H1 (cell line): ENCODE measurements at regions not wholly inside any gene's neighbourhood (a gene's known extent, or its start where the extent isn't known, plus 50 kb on each side); places are given as distances from the start of the nearest gene placed in this dataset.

Experiments used
- BACH1 ChIP-seq: IDR thresholded peaks from 2 replicates; pipeline ENCODE4 v1.6.1; 2012; ENCODE audit warnings: low read length, improper control_type of control experiment
- BRCA1 ChIP-seq: IDR thresholded peaks from 2 replicates; pipeline ENCODE4 v1.6.1; 2012; ENCODE audit warnings: low read depth, low read length, improper control_type of control experiment
- CTCF ChIP-seq, 3 experiments: IDR thresholded peaks; 1 replicate in 2 of 3; 2 replicates in 1 of 3; pipeline versions ENCODE4 v1.5.1 to v1.6.1; 2011; ENCODE audit warnings: low read length in 3 of 3, mild to moderate bottlenecking in 3 of 3, inconsistent platforms in 2 of 3, low read depth in 1 of 3, moderate library complexity in 1 of 3; ENCODE audit not compliant: insufficient read depth in 1 of 3; ENCODE audit errors: control extremely low read depth in 1 of 3
- EP300 ChIP-seq, 2 experiments: IDR thresholded peaks; 1 replicate in 1 of 2; 2 replicates in 1 of 2; pipeline ENCODE4 v1.6.1; 2011 to 2012; ENCODE audit warnings: low read depth in 2 of 2, low read length in 2 of 2, mild to moderate bottlenecking in 2 of 2, borderline replicate concordance in 1 of 2, inconsistent platforms in 1 of 2, moderate library complexity in 1 of 2
- HDAC2 ChIP-seq, 2 experiments: fragments of 300-600 bp in 1 of 2; sonication (generic) in 1 of 2; IDR thresholded peaks; 2 replicates each; pipeline ENCODE4 v1.6.1; 2011 to 2012; ENCODE audit warnings: low read depth in 2 of 2, low read length in 2 of 2, mild to moderate bottlenecking in 2 of 2, moderate library complexity in 2 of 2, borderline replicate concordance in 1 of 2, inconsistent platforms in 1 of 2
- MAFK ChIP-seq: IDR thresholded peaks from 2 replicates; pipeline ENCODE4 v1.6.1; 2012; ENCODE audit warnings: low read depth, mild to moderate bottlenecking, improper control_type of control experiment, low read length
- RFX5 ChIP-seq: IDR thresholded peaks from 2 replicates; pipeline ENCODE4 v1.6.1; 2011; ENCODE audit warnings: low read depth, low read length, improper control_type of control experiment, borderline replicate concordance

- TF ChIP-seq RFX5 = no peak
- no peak for TF ChIP-seq CTCF (IDR thresholded peaks at IDR 0.05; ENCODE audit: control extremely low read depth in 1 of 3, insufficient read depth in 1 of 3, low read depth in 1 of 3, low read length in 3 of 3)
- no peak for TF ChIP-seq MAFK
- TF ChIP-seq BACH1 = no peak
- TF ChIP-seq HDAC2 (IDR thresholded peaks at IDR 0.05; ENCODE audit: borderline replicate concordance in 1 of 2, low read depth in 2 of 2, low read length in 2 of 2) = no peak
- TF ChIP-seq BRCA1 = no peak
- no peak for TF ChIP-seq EP300 (IDR thresholded peaks at IDR 0.05; ENCODE audit: borderline replicate concordance in 1 of 2, low read depth in 2 of 2, low read length in 2 of 2)
These were observed 55.9 kb downstream of the BAMBI start for GRCh38 chr10:28733245-28733644.
